ENCODE measurements at regions not wholly inside any gene's neighbourhood (a gene's known extent, or its start where the extent isn't known, plus 50 kb on each side); places are given as distances from the start of the nearest gene placed in this dataset.

- Histone ChIP-seq H3K4ac (ENCODE audit: low read depth, low read length) (peak overlapping the region; percentile 87), H3K9ac (ENCODE audit: low read depth, low read length) (no peak overlapping the region), H3K4me3 (ENCODE audit: insufficient read depth, low read depth, low read length) (no peak overlapping the region), H3K9me3 (ENCODE audit: control insufficient read depth, insufficient read depth, low read length) (no peaks in the 10 kb centered on the region; the same call in 1 of the 2 replicates), H2AK9ac (replicated peaks; ENCODE audit: low read depth, low read length, poor library complexity) (peak overlapping the region; percentile 22), H2AFZ (replicated peaks; ENCODE audit: low read length, poor library complexity) (peak overlapping the region; percentile 67), H2BK15ac (ENCODE audit: low read depth, low read length) (peak overlapping the region; percentile 56; the same call in 2 of the 3 replicates), H3K4me2 (ENCODE audit: low read depth, low read length) (0 out of 2 replicates have a peak overlapping the region, but pooled peaks have one; percentile 25), H3K79me1 (ENCODE audit: low read depth in 1 of 2, low read length in 2 of 2) (no peaks in the 10 kb centered on the region), H3K9me1 (ENCODE audit: insufficient read depth, low read length) (no peaks in the 10 kb centered on the region), H2BK120ac (ENCODE audit: low read depth, low read length) (peak overlapping the region; percentile 97), H4K20me1 (ENCODE audit: insufficient read depth, low read length) (no peaks in the 10 kb centered on the region), H2AK5ac (ENCODE audit: low read depth, low read length) (peak overlapping the region; percentile 10; the same call in 1 of the 2 replicates), H3K36me3 (ENCODE audit: control insufficient read depth, insufficient read depth, low read length) (no peaks in the 10 kb centered on the region), H4K91ac (ENCODE audit: insufficient read depth, low read depth, low read length) (peak overlapping the region; percentile 92), H4K5ac (ENCODE audit: low read depth, low read length) (peak overlapping the region; percentile 64), H3K4me1 (ENCODE audit: control insufficient read depth, insufficient read depth, low read length) (peaks cover 2% of the 10 kb centered on the region), H4K8ac (ENCODE audit: low read depth in 2 of 2, low read length in 2 of 2) (peak overlapping the region; percentile 43 to 76; a peak in 3 of 4 replicates), H3K18ac (ENCODE audit: low read depth, low read length) (peak overlapping the region; percentile 73), H3K27ac (ENCODE audit: insufficient read depth, low read length) (peak overlapping the region; percentile 60; the same call in 1 of the 2 replicates), H2BK5ac (ENCODE audit: low read depth, low read length, poor library complexity, severe bottlenecking) (peak overlapping the region; percentile 35), H3K23ac (ENCODE audit: low read depth, low read length) (peak overlapping the region; percentile 76; the same call in 1 of the 2 replicates), H3K56ac (ENCODE audit: extremely low read depth, insufficient read depth, low read length) (peak overlapping the region; percentile 38; the same call in 1 of the 2 replicates), H3K14ac (replicated peaks; ENCODE audit: low read depth, low read length) (peak overlapping the region; percentile 74), H2BK20ac (ENCODE audit: low read depth, low read length) (peak overlapping the region; percentile 98), H3K27me3 (ENCODE audit: control insufficient read depth, insufficient read depth, low read length) (no peaks in the 10 kb centered on the region)
- DNase-seq = peak; percentile 86
- TF ChIP-seq CTCF (conservative IDR thresholded peaks at IDR 0.05; ENCODE audit: low read depth, low read length) = no peak
- peak; percentile 100 for TF ChIP-seq NFE2L2 (IDR thresholded peaks at IDR 0.05; ENCODE audit: low read depth, low read length)
- peak; percentile 98 for TF ChIP-seq MAFK (IDR thresholded peaks at IDR 0.05; ENCODE audit: low read depth, low read length)
- no peak for TF ChIP-seq CEBPB (IDR thresholded peaks at IDR 0.05; ENCODE audit: low read depth, low read length)
- TF ChIP-seq FOS (IDR thresholded peaks at IDR 0.05; ENCODE audit: low read depth, low read length) = peak; percentile 90
- 0 out of 2 replicates have a peak, but pooled peaks have one; percentile 4 for TF ChIP-seq BHLHE40 (IDR thresholded peaks at IDR 0.05; ENCODE audit: low read depth, low read length)
- dilution Hi-C loops (cut with HindIII; ENCODE audit: low sequenced_read_pairs, unreplicated experiment) = no loop called here
- ChIA-PET POLR2A (ENCODE audit: unreplicated experiment) (no interaction called here), CTCF (no interaction called here)
- WGBS, 2 experiments (ENCODE audit: extremely low coverage in 2 of 2, insufficient read length in 1 of 2) = 97% methylated on average over 3 of the region's 7 CpGs; no CpG with 5 or more reads in 1 of the 2 experiments
- ATAC-seq (ENCODE audit: low read depth) = peak; percentile 80
- intact Hi-C loops (cut with micrococcal nuclease) = no loop called here
- no TSS peak for BruUV-seq (replicated peaks)
- in situ Hi-C loops (cut with MboI; ENCODE audit: low sequenced_read_pairs) = no loop called here
Measured at GRCh38 chr16:65975049-65975708, 391.3 kb upstream of the CDH5 start.
